HFF-Myc (cell line): ENCODE measurements at regions not wholly inside any gene's neighbourhood (a gene's known extent, or its start where the extent isn't known, plus 50 kb on each side); places are given as distances from the start of the nearest gene placed in this dataset.

Experiments
- DNase-seq: peaks from one replicate; pipeline ENCODE4 v3.0.0-alpha.2; 2011; ENCODE audit warnings: low read depth; ENCODE audit errors: extremely low read depth
- H3K4me3 ChIP-seq: replicated peaks from 2 replicates; pipeline ENCODE4 v1.5.1; 2011; ENCODE audit warnings: low read depth, mild to moderate bottlenecking, control low read depth, low read length
- CTCF ChIP-seq: IDR thresholded peaks from 2 replicates; pipeline ENCODE4 v1.5.1; 2012; ENCODE audit warnings: mild to moderate bottlenecking, low read depth, low read length, control low read depth; ENCODE audit errors: missing control alignments

- no peak for TF ChIP-seq CTCF
- no peak overlapping the region for H3K4me3 ChIP-seq
- no peak for DNase-seq
Measured at GRCh38 chr3:110139821-110140220, 802.5 kb upstream of the DPPA4 start.

- H3K4me3 ChIP-seq: no peak overlapping the region
- no peak for DNase-seq
- TF ChIP-seq CTCF: no peak
Measured at GRCh38 chr3:110149763-110150162, 812.4 kb upstream of the DPPA4 start.

- no peak for DNase-seq
- no peak for TF ChIP-seq CTCF
- no peak overlapping the region for H3K4me3 ChIP-seq
Measured at GRCh38 chr3:110157221-110157620, 819.9 kb upstream of the DPPA4 start.

- DNase-seq: no peak
- no peak overlapping the region for H3K4me3 ChIP-seq
- no peak for TF ChIP-seq CTCF
Measured at GRCh38 chr3:110164632-110165369, 827.5 kb upstream of the DPPA4 start.

GRCh38 chr3:110165370-110165743 lies 828.0 kb upstream of the DPPA4 start:
- no peak for TF ChIP-seq CTCF
- DNase-seq: no peak
- H3K4me3 ChIP-seq: no peak overlapping the region

GRCh38 chr3:110165753-110166152 lies 828.4 kb upstream of the DPPA4 start:
- no peak for TF ChIP-seq CTCF
- DNase-seq: no peak
- H3K4me3 ChIP-seq: no peak overlapping the region

GRCh38 chr3:110166791-110167190 lies 829.4 kb upstream of the DPPA4 start:
- H3K4me3 ChIP-seq: no peak overlapping the region
- no peak for DNase-seq
- TF ChIP-seq CTCF: no peak
